NCI-H446 treated with DMSO at 0.1 percent for 48 hours (cell line): ENCODE measurements at regions not wholly inside any gene's neighbourhood (a gene's known extent, or its start where the extent isn't known, plus 50 kb on each side); places are given as distances from the start of the nearest gene placed in this dataset.
"Not testable (repeated sequence)": the region's sequence is repeated elsewhere in the genome, so short reads cannot be mapped to it uniquely, and the experiment has no call there.

Source experiments
- DNase-seq: peaks from one replicate; lab custom pipeline; 2025; lab: John Stamatoyannopoulos, UW

DNA sequence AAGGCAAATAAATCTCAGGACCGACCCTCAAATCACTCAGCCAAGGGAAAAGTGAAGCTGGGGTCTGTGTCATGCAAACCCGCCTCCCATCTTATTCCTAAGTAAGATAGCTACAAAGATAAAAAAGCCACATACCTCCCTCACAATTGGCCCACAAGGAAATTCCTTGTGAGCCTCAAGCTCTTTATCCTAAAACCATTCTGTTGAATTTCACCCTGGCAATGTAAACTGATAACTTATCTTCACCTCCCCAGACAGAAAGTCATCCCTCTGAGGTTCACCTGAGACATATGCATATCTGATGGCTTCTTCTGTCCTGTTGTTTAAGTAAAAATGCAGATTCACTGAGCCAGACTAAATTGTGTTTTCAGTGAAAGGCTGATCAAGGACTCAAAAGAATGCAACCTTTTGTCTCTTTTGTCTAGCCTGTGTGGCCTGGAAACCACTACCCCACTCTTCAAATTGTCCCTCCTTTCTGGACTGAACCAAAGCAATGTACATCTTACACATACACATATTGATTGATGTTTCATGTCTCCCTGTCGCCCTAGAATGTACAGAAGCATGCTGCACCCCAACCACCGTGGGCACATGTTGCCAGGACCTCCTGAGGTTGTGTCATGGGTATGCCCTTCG, 91.3 kb downstream of the MFAP3L start:
- no peak for DNase-seq

DNA sequence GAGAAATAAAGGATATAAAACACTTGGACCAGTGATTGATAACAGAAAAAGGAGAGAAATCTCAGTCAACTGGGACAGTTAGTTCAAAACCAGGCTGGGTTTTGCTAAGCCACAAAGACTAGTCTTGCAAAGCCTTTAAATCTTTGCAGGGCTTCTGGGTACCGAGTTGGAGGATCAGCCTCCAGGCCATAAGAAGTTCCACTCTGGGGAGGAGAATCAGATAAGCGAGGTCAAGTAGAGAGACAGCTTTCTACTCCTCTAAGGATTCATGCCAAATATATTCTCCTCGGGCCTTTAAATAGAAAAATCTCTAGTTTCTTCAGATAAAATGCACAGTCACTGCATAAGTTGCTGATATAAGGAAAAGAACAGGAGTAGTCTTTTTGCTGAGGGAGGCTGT, 92.7 kb downstream of the MFAP3L start:
- DNase-seq, result no peak

DNA sequence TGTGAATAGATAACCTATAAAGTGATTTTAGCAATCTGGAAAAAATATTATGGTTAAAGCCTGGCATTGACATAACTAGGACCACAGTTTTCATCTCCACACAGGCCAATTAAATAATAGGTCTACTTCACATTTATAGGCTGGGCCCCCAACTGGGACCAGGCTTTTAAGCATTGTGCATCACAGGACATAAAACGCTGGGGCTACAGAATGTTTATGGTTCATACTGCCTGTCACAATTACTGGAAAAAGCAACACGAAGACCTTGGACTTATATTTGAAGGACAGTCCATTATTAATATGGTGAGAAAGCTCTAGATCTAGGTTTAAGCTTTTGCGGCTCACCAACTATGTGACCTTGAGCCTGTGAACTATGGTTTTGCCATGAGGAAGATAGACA, 94.2 kb downstream of the MFAP3L start:
- no peak for DNase-seq

DNA sequence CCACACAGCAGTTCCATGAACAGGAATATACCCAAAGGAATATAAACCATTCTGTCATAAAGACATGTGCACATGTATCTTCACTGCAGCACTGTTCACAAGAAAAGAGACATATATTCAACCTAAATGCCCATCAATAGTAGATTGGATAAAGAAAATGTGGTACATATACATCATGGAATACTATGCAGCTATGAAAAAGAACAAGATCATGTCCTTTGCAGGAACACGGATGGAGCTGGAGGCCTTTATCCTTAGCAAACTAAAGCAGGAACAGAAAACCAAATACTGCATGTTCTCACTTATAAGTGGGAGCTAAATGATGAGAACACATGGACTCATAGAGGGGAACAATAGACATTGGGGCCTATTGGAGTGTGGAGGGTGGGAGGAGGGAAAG, 95.4 kb downstream of the MFAP3L start:
- not testable (repeated sequence) for DNase-seq

DNA sequence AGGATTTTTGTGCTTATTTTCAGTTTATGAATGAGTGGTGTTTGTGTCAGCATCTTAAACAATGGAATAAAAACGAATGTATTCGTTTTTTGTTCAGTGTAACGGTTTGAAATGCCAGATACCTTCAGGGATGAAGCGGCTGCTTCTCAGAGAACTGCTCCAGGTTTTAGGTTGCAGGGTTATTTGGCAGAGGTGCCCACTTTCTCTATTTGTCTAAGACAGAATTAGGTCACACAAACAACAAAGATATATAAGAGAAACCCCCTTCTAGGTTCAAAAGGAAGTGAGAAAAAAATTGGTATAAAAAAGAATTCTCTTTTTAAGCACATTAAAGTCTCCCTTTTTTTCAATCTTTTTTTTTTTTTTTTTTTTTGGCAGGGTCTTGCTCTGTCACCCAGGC, 98.9 kb downstream of the MFAP3L start:
- DNase-seq, result no peak

DNA sequence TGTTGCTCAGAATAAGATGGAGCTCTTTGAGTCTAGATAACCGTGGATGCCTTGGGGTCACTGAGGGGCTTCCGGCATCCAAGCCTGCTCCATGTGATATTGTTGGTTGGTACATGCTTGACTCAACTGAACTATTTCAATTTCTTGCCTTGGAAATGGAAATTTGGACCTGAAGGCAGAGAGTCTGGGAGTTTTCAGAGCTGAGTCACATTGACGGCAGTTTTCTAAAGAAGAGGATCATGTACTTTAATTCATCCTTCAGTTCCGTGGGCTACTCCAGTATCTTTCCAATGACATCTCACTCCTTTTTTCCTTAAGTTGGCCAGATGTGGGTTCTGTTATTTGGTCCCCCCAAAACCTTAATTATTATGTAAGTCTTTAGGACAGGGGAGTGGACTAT, 100.5 kb downstream of the MFAP3L start:
- no peak for DNase-seq

DNA sequence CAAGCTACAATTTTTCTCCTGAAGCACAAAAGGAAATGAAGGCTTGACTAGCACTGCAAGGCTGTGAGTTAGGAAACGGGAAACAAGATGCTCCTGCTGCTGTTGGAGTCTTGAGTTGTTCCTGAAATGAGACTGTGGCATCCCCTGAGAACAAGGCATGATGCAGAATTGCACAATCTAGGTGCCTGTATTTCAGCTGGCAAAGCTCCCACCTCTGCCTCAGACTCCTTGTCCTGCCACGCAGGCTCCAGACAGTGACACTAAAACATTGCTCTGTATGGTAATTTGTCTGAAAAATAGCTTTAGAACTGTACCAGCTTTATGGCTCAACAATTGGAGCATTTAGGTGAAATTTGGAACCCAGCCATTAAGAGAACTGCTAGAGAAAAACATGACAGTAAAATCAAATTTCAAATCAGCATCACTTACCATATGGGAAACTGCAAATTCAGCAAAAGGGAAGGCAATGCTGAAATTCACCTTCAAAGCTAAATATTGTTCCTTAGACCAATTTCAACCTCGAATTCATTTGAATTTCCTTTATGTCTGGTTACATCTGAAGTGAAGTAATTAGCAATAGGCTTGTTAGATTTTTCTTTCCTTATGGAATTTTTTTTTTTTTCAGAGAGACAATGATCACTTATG, 103.4 kb downstream of the MFAP3L start:
- no peak for DNase-seq

DNA sequence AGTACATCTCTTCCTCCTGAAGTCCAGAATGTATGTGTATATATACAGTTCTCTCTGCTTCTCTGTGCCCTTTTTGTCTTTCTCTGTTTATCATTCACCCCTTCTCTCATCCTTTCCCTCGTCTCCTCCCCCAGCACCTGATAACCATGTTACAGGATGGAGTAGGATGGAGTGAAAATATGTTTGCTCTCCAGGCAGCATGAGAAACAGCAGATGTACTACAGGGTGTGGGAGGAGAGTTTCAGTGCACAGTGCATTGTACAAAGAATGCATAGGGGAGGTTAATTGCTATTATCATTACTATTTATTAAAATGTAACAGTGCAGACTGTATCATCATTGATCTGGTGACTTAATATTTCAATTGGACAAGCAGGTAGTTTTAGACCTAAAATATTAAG, 104.5 kb downstream of the MFAP3L start:
- no peak for DNase-seq

DNA sequence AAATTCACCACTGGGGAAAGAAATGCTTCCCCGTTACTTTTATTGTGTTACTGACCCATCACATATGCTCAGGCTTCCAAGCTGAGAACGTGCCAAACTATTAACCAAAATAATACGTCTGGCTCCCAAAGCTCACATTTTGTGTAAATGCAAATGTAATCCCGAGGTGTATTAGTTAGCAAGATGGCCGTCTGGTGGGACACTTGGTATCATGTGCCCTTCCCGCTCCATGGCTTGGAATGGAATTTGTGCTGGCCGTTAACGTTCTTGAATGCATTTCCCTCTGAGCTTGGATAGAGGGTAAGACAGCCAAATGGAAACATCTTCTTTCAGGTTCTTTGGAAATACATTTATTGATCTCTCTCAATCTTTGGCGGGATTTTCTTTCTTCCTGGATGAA, 105.0 kb downstream of the MFAP3L start:
- no peak for DNase-seq

DNA sequence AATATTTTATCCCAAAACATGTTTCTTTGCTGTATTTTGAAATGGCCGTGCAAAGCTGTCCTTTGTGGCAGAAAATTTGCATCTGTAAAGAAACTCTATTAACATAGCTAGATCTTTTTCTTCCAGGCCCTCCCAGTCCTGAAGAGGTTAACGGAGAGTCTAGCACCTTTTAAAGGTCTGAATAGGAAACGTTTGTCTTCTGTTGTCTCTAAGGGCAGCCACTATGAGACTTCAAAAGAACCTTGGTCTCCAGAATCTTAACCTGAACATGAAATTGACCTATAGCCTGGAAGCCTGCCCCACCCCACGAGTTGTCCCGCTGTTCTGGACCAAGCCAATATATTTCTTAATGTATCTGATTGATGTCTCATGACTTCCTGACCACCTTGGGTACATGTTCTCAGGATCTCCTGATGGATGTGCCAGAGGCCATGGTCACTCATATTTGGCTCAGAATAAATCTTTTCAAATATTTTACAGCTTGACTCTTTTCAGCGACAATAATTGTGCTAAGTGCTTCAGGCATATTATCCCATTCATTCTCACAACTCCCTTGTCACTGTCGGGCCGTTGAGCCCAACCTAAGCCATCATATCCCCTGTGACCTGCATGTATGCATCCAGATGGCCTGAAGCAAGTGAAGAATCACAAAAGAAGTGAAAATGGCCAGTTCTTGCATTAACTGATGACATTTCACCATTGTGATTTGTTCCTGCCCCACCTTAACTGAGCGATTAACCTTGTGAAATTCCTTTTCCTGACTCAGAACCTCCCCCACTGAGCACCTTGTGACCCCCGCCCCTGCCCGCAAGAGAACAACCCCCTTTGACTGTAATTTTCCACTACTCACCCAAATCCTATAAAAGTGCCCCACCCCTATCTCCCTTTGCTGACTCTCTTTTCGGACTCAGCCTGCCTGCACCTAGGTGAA, 106.7 kb downstream of the MFAP3L start:
- DNase-seq, result not testable (repeated sequence)

DNA sequence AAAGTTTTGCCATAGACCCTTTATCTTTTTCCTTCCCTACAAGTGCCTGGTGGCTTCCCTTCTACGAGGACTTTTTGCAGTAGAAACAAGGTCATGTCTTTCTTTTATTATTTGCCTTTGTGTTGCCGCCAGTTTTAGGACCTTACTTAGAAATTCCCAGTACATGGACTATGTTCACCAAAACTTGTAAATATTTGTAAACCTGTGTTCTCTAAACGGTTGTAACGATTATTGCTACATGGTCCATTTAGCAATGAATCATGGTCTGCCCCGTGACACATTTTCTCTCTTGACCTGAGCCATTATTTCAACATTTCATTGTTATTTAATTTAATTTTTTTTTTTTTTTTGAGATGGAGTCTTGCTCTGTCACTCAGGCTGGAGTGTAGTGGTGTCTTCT, 110.7 kb downstream of the MFAP3L start:
- DNase-seq, result no peak

DNA sequence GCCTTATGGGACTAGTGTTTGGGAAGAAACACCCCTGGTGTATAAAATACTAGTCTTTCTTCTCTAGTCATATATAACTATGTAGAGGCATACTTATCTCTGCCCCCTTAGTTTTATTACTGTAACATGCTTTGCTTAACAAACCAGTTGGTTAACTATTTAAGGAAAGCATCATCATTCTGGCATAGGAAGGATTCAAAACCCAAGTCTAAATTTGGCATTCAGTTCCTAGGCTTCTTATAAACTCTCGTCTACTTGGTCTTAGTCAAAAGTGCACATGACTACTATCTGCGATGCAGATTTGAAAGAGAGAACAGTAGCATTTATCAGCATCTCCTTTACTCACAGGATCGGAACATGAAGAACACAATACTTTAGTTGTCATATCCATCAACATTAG, 111.3 kb downstream of the MFAP3L start:
- no peak for DNase-seq

DNA sequence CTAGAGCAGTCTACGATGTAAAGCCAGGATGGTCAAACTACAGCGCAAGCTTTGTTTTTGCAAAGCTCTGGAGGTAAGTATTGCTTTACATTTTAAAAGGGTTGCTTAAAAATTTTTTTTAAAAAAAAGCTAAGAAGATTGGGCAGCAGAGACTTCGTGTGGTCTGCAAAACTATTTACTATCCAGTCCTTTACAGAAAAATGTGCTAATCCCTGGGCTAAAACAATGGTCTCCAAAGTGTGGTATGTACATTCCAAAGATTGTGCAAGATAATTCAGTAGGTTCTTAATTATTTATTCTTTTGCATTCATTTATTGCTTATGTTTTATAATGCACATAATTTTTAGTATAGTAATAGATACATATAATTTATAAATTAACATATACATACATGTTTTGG, 113.2 kb downstream of the MFAP3L start:
- DNase-seq, result no peak

DNA sequence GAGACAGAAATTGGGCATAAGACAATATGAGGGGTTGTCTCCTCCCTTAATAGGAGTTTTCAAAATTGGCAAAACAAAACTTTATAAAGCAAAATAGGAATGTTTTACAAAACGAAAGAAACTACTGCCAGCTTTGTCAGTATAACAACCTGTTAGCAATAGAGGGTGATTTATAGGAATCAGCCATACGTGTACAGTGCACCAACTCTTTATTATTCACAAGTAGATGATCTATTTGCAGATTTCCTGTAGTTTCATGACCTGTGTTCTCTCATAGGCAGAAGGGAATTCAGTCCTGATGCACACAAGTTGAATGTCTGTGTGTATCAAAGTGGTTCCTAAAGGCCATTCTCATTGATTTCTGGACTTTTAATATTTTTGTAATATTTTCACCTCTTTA, 116.3 kb downstream of the MFAP3L start:
- DNase-seq, result no peak

DNA sequence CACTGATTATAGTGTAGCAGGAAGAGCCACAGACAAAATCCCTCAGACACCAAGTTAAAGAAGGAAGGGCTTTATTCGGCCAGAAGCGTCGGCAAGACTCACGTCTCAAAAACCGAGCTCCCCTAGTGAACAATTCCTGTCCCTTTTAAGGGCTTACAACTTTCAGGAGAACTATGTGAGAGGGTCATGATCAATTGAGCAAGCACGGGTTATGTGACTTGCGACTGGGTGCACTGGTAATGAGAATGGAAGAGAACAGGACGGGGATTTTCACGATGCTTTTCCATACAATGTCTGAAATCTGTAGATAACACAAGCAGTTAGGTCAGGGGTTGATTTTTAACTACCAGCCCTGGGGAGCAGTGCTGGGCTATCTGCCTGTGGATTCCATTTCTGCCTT, 116.7 kb downstream of the MFAP3L start:
- DNase-seq, result no peak

DNA sequence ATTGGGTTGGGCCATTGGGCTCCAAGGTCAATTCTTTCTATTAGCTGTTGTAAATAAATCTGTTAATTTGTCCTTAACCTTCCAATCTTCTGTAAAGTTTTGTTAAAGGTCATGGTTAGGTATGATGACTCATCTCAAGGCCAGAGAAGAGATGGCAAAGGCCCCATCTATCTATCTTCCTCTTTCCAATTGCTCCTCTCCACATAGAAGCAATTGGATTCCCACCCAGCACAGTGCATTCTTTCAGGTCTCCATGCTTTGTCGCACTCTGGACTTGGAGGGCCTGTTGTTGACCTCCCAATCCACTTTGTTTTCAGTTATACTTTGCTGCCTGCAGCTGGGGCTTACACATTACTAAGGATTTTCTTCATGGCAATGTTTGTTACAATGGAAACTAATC, 118.5 kb downstream of the MFAP3L start:
- no peak for DNase-seq

DNA sequence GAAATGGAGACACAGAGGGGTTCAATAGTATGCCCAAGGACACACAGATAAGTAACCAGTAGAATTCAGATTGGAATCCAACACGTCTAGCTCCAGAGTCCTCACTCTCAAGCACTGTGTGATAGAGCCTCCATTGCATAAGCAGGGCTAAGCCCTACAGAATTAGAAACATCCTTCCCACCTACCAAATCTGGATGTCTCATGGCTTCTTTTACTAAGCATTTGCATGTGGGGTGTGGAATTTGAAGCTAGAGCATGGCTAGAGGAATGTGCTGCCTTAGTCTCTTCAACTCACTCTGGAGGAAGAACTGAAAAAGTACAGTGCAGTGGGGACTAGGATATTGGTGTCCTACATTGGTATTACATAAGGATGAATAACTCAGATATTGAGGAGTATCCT, 119.4 kb downstream of the MFAP3L start:
- DNase-seq, result no peak

DNA sequence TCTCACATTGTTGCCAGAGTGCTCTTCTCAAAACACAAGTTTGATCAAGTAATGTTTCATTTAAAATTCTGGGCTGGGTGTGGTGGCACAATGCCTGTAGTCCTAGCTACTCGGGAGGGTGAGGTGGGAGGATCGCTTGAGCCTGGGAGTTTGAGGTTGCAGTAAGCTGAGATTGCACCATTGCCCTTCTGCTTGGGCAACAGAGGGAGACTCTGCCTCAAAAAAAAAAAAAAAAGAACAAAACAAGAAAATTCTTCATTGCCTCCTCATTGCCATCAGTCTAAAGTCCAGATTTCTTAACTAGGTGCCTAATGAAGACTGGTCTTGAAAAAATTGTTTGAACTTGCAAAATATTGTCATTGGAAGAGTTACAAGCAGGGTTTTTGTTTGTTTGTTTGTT, 120.1 kb downstream of the MFAP3L start:
- DNase-seq, result no peak

DNA sequence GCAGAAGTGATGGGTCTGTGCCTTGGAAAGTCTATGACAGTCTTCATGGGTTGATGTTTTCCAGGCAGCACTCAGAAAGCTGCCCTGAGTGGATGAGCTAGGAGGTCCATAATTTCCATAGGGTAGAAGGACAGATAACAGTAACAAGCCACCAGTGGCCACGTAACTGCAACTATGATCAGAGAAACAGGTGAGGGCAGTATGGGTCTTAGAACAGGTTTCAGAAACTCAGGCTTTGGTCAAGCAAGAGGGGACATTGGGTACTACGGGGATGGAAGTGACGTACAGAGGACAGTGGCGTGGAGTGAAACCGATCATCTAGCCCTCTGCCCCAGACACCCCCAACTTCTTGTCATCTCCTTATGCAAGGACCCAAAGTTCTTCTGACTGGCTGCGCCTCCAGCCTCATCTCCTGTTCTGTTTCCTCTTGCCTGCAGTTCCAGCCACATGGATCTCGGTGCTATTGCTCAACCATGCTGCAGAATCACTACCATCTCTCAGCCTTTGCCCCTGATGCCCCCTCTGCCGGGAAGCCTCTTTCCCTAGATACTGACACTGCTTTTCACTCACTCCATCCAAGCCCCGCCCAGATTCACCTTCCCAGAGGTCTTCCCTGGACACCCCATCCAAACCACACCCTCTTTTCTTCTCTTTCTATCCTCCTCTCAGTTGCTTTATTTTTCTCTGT, 123.4 kb downstream of the MFAP3L start:
- DNase-seq, result no peak

DNA sequence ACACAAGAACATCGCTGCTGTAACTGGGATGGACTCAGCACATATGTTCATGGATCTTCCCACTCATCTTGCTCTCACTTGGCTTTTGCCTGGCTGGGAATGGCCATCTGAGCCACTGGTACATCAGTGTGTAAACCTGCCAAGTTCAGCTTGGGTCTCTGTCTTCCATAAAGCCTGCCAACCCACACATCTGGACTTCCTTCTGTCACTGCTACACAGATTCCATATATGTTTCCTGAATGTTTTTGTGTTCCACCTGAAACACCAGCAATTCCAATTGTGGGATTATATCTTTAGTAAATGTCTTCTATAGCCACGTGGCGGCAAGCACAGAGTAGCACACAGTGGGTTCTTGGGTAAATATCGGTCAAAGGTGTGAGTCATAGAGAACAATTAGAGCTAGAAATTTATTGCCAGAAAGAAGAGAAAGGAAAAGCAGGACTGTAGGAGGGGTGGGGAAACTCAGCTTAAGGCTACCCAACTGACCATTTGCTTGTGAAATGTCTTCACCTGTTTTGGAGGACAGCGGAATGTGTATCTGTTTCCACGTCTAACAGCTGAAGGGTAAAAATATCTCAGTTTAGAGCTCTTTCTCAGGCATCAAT, 125.9 kb downstream of the MFAP3L start:
- DNase-seq, result no peak

DNA sequence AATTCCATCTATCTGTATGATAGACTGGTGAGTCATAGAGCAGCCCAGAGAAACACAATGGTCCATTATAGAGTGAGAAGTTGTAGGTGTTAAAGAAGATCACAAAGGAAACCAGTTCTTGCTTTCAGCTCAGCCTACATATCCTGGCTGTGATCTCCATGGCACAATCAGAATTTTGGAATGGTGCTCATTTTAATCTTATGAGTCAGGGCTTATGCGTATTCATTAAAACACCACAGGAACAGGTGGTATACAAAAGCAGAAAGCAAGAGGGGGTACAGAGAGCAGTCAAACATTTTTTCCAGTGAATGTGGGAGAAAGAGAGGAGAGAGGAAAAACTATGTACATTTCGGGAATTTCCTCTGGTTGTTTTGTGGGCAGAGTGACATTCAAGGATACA, 126.9 kb downstream of the MFAP3L start:
- DNase-seq, result no peak

DNA sequence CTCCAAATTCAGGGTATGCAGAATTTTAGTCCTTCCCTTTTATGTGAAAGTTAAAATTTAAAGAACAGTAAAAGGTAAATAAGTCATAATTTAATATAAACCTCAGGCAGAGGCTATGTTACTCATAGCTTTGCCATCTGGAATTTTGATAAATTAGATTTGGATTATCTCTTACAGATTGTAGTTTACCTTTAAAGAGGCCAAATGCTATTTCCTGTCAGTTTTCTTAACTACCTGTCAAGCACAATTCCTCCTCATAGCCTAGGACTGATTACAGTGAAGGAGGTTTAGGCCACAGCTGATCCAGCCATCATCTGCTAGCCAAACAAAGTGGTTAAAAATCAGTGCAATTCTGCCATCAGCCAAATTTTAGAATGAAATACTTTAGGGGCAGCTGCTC, 128.1 kb downstream of the MFAP3L start:
- DNase-seq, result no peak
